Activated CD4-positive, CD25-positive, alpha-beta regulatory T cell treated with anti-CD3 and anti-CD28 coated beads, Interleukin-2, amount 50 U/mL, for 24 hours (primary cell): ENCODE measurements at regions not wholly inside any gene's neighbourhood (a gene's known extent, or its start where the extent isn't known, plus 50 kb on each side); places are given as distances from the start of the nearest gene placed in this dataset.

Experiments
- ATAC-seq, 2 donors: fragments of 150-1000 bp; cut with Tn5 transposase; one replicate each; pipeline ENCODE4 v1.10.0; 2021; ENCODE audit warnings: mild to moderate bottlenecking in 1 of 2, moderate library complexity in 1 of 2

GRCh38 chr13:62997038-62997599, 1581.5 kb upstream of the PCDH20 start:
- no peak for ATAC-seq

- ATAC-seq: no peak
These were observed 1558.2 kb upstream of the PCDH20 start for GRCh38 chr13:62973804-62974203.

GRCh38 chr13:62964522-62964921, 1548.9 kb upstream of the PCDH20 start:
- no peak for ATAC-seq

- no peak for ATAC-seq
These were observed 1545.1 kb upstream of the PCDH20 start for GRCh38 chr13:62960723-62961122.

GRCh38 chr13:62933809-62934208, 1518.2 kb upstream of the PCDH20 start:
- no peak for ATAC-seq

DNA sequence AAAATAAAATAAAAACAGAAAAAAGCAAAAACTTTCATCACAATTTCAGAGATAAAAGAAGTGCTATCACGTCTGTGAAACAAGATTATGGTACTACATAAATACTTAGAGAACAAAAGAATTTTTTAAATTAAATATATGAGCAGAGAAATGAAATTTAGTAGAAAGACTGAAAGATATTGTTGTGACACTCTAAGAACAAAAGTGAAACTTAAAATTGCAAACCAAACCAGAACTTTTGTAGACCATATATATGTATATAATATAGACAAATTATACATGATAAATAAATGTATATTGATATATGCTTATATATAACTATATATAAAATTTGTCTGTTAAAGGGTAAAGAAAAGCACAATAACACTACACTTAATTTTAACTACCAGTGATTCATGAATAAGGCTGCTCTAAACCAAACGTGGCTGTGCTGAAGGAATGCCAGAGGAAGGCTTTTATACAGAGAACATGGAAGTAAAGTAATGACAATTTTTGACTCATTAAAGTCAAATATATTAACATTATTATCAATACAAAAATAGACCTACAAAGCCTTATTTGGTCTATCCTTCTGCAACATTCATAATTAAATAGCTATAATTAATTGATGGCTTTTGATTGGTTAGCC, 1516.7 kb upstream of the PCDH20 start:
- no peak for ATAC-seq

DNA sequence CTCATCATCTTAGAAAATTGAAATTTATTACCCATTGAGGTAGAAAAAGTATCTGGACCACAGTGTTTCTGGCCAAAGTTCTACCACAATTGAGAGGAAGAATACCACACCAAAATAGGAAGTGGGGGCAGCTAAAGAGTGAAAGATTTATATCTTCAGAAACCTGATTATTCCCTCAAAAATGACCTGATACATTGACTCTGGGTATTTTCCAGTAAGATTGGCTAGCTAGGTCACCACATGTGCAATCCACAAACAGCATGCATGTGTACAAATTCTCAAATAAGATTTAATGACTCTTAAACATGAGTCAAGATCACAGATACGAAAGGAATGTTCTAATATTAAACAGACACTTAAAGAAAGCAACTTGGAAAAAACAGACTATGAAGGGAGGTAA, 1516.2 kb upstream of the PCDH20 start:
- no peak for ATAC-seq

DNA sequence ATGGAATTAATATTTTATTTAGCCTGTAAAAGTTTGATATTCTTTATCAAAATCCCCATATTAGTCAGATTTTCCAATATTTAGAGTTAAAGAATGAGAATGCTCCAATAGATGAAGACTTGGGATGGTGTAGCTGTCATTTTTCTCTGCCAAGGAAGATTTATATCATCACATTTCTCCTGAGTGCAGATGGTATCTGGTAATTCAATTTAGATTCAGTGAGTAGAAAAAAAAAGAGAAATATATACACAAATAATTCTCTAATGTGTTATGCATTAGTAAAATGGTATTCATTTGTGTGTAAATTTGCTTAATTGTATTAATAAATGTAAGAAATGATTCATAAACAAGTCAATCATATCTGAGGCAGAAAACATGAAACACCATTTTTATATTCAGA, 1508.7 kb upstream of the PCDH20 start:
- no peak for ATAC-seq

DNA sequence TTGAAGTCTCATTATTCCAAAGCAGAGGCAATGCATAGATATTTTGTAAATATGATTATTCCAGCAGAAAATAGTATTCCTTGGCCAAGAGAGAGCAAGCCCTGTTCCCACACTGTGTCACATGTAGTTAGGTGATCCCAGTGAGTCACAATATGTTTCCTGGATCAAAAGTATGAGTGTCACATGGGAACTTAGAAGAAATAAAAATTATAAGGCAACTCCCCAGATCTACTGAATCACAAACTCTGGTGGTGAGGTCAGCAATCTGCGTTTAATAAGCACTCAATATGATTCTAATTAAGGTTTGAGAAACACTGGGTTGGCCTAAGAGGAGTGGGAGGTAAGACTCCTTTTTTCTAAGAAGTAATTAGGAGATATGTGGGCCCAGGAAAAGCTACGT, 1504.5 kb upstream of the PCDH20 start:
- no peak for ATAC-seq

- no peak for ATAC-seq
These were observed 1503.8 kb upstream of the PCDH20 start for GRCh38 chr13:62919491-62919890.

GRCh38 chr13:62910541-62911060, 1495.0 kb upstream of the PCDH20 start:
- ATAC-seq: no peak

DNA sequence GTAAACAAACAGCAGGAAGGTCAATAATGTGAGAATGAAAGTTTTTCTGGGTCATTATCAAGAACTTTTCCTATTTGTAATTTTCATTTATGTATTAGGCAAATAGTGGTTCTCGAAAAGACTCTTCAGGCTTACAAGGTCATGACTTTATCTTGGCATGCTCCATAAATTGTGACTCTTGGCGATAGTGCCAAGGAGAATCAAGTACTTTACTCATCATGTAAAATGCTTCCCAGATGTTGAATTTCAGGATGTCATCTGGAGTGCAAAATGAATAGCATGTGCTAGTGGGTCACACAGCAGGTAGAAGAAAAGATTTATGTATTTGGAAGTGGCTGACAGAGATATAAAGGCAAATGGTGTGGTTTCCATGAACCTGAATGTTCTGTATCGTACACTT, 1492.7 kb upstream of the PCDH20 start:
- ATAC-seq: no peak

GRCh38 chr13:62906896-62907295, 1491.2 kb upstream of the PCDH20 start:
- no peak for ATAC-seq

DNA sequence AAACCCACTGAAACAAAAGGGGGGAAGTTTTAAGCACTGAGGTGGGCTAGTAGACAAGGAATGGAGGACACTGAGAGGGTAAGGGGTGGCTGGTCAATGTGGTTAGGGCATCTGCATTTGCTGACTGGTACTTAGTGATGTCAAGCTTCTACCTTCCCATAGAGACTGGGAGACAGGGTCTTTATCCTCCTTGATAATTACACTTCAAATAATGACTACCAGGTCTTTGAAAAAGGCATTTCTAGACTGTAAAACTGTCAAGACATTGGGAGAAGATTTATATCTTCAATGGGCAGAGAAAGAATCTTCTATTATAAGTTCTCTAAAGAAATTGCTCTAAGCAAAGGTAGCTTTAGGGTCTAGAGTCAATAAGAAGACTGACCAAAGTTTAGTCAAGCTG, 1490.8 kb upstream of the PCDH20 start:
- no peak for ATAC-seq

DNA sequence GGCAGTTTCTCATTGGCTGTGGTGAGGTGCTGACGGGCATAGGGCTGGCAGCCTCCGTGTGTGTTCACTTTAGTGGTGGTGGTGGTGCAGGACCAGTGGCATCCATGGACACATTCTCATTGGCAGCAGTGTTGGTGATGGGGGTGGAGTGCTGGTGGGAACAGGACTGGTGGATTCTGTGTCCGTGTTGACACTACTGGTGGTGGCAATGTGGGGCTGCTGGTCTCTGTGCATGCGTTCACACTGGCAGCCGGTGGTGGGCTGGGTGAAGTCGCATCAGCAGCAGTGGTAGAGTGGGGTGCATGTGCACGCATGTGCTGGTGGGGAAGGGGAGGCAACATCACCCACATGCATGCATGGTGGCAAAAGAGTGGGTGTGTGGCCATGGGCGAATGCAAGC, 1471.4 kb upstream of the PCDH20 start:
- no peak for ATAC-seq

GRCh38 chr13:62879071-62879470, 1463.4 kb upstream of the PCDH20 start:
- ATAC-seq: no peak

GRCh38 chr13:62875118-62875640, 1459.5 kb upstream of the PCDH20 start:
- ATAC-seq: no peak

DNA sequence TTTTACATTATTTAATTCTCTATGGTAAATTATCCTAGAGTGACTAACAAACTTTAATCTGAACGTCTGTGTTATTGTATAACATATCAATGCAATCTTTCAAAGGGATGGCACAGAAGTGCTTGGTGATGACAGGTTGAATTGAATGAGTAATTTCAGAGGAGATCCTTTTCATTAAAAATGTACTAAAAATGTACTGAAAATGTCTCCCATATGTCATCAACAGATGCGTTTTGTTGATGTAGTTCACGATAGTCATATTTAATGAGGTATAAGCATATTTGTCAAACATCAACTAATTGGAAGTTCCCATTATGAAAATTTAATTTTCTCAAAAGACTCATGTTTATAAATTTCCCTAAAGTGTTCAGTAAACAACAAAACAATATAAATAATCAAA, 1434.7 kb upstream of the PCDH20 start:
- ATAC-seq: no peak

DNA sequence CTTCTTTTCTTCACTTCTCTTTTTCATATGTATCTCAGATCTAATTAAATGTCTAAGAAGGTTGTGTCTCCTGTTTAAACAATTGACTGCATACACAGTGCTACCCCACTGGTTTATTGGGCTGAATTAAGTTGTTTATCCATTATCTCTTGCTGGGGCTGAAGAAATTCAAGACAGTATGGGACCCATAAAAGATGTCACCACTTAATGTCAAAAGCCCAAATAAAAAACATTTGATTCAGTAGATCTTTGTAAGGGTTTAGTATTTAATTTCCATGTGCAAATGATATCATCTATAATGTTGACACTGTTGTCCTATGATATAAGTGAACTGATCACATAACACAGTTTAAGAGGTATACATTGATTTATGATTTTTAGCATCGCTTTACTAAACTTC, 1431.9 kb upstream of the PCDH20 start:
- no peak for ATAC-seq

GRCh38 chr13:62846302-62846701, 1430.7 kb upstream of the PCDH20 start:
- ATAC-seq: no peak

GRCh38 chr13:62839338-62839737, 1423.7 kb upstream of the PCDH20 start:
- ATAC-seq: no peak

GRCh38 chr13:62838929-62839328, 1423.3 kb upstream of the PCDH20 start:
- ATAC-seq: no peak

- no peak for ATAC-seq
These were observed 1422.2 kb upstream of the PCDH20 start for GRCh38 chr13:62837895-62838294.

DNA sequence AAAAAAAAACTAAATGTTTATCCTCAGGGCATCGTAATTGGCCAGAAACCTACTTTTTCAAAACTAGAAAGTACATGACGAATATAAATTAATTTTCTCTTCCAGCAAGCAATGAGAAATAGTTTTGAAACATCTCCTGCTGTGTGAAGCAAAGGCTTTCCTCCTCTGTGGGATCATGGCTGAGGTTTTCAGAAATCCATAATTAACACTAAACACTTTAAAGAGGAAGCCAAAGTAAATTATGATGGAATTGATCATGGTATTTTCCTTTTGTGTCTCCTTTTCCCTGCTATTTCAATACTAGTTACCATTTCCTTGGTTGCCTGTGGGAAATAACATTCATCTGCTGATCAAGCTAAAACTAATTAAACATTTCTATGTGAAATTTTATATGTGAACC, 1413.8 kb upstream of the PCDH20 start:
- ATAC-seq: no peak
